GM19351 (cell line): ENCODE measurements at regions not wholly inside any gene's neighbourhood (a gene's known extent, or its start where the extent isn't known, plus 50 kb on each side); places are given as distances from the start of the nearest gene placed in this dataset.

Experiments
- ATAC-seq: cut with Tn5 transposase; IDR thresholded peaks from one replicate; pipeline ENCODE4 v1.9.1; 2021; ENCODE audit warnings: mild to moderate bottlenecking, moderate library complexity; ENCODE audit not compliant: unreplicated experiment

DNA sequence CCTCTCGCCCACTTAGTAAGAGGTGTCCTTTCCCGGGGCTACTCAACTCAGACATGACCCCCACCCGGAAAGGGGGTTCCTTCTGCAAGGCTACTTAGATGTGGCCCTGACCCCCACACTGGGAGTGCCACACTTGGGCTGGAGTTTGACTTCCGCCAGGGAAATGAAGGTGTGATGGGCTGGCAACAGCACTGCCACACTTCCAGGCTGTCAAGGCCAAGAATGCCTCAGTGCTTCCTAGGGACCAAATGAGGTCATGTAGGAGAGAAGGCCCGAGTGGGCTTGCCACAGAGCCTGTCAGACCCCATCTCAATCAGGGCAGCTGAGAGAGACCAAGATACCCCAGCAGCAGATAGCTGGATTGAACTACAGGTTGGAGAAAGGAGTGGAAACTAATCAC, 55.5 kb downstream of the DRD1 start:
- no peak for ATAC-seq

DNA sequence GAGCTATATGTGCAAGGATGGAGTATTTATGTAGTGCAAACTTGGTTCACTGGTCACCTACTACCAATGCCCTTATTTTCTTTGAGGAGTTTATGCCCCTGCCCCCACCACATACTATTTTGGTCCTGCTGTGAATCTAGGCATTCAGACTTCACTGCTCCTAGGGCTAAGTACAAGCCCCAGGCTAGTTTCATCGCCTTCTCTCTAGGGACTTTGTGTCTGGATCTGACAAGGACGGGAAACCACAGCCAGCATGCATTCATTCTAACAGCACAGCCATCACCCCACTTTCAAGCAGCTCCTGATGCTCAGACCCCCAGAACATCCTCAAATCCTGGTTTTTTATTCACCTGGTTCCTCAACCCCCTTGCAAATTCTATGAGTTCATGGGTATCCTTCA, 56.8 kb downstream of the DRD1 start:
- no peak for ATAC-seq

DNA sequence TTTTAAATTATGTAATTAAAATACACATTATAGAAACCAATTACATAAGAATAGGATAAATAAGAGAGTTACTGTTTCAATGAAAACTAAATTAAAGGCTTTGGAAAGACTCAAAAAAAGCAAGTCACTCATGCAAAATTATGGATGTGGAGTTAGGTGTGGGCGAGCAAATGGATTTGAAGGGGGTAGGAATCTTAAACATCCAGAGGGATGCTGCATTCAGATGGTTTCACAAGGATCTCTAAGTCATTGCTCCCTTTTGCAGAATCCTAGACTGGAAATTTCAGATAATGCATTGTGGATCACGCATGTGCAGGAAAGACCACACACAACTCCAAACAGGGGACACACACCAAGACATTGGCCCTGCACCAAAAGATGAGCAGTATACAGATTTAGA, 57.5 kb downstream of the DRD1 start:
- no peak for ATAC-seq

DNA sequence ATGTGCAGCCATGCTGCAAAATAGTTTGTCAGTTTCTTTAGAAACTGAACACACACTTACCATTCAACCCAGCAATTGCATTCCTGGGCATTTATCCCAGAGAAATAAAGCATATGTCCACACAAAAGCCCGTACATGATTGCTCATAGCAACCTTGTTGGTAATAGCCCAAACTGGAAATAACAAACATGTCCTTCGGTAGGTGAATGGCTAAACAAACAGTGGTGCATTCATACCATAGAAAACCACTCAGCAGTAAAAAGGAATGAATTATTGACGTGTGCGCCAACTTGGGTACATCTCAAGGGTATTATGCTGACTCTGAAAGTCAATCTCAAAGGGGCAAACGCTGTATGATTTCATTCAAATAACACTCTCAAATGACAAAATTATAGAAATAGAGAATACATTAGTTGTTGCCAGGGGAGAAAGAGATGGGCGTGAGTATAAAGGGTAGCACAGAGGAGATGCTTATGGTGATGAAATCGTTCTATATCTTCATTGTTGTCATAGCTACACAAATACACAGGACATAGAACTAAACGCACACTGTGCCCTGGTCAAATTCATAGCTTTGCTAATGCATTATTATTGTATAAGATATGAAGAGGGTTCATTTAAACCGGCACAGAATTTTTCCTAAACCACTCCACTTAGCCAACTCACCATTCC, 58.2 kb downstream of the DRD1 start:
- no peak for ATAC-seq

DNA sequence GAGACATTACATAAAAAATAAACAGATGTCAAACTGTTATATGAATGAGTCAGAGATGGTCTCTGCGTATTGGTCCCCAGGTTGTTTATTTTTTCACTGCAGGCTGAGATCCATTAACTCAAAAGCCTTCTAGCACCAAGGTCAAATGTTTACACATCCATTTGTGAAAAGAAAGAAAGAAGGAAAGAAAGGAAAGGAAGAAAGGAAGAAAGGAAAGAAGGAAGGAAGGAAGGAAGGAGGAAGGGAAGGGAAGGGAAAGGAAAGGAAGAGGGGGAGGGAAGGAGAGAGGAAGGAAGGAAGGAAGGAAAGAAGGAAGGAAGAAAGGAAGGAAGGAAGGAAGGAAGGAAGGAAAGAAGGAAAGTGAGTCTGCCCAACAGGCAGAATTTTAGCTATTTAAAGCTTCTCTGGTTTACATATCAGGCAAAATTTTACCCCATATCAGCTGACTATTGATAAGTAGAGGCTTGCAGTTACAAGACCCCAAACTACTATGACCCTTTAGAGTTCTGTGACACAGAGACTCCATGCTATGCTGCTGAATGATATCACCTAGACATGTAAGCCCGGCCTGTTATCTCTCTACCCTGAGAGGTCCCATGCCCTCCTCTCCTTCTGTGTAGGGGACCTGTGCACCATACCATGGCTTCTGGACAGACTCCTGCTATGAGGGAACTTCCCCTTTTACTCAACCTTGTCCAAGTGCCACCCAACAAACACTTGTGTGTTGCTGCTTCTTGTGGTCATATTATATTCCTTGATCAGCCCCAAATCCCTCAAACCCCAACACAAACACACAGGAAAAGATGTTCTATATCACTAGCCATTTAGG, 59.0 kb downstream of the DRD1 start:
- ATAC-seq = no peak

DNA sequence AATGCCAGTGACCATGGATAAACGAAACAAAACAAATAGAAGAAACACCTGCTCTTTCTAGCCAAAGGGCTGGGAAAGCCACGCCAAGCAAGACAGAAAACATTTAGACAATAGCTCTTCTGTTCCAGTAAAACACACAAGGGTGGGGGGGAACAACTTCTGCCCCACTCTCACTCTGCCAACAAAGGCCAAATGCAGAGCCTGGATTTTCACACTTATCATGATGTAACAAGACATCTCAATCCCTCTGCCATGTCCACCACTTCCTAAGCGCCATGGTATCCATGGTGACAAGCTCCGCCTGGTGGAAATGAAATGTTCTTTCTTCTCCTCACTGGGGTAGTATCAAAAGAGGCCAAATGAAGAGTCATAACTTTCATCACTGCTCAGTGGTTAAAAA, 60.6 kb downstream of the DRD1 start:
- no peak for ATAC-seq

DNA sequence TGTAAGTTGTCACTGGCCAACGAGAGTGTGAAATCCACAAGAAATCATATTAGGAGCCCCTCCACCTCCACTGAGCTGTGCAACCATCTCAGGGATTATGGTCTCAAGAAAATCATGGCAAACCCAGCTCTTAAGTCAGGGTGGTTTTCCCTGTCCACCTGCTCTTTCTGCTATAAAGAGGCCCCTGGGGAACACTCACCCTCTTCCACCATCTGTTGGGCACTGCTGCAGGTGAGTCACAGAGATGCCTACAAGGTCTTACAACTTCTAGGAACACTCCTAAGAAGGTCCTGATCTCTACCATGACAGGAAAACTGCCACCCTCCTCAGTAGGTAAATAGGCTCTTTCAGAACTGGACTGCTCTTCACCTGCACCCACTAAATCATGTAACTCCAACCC, 61.8 kb downstream of the DRD1 start:
- no peak for ATAC-seq

DNA sequence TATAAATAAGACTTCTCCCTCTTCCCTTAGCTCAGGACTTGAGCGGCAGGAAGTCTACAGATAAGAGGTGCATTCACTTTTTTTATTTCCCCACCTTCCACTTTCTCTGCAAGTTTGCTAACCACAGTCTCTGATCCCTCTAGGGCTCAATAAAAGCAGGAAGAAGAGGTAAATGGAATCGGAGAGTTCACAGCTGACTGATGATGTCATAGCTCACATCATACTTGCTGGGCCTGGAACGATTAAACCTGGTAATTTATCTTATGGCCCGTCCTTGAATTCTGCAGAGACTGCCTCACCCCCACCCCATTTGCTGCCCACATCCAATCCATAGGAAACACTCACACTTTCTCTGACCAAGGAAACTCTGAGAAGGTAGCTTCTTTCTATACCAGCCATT, 62.9 kb downstream of the DRD1 start:
- ATAC-seq = no peak

DNA sequence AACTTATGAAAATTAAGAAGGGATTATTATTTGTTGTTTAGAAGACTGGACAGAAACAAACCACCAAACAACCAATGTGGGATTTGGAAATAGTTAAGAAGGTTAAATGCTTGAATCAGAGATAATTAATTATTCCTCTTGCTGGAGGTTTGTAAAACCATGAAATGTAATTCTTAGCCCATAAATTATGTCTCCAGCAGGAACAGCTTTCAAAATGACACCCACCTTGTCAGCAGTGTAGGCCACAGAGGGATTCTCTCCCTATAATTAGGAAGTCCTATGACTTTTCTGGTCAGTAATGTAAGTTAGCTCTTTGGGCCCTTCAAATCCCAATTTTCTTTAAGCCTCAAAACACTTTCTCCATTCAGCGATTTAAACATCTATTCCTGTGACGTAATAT, 63.3 kb downstream of the DRD1 start:
- ATAC-seq = no peak

DNA sequence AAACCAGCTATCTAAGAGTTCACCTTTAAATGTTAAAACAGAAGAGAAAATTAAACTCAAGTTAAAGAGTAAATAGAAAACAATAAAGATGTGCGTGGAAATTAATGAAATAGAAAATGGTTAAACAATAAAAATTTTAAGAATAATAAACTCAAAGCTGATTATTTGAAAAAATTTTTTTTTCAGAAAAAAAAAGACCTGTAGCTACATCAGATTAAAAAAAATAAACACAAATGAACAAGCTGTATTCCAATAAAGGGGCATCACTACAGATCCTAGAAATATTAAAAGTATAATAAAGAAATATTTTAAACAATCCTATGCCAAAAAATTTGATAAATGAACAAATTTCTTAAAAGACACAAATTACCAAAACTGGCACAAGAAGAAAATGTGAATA, 64.1 kb downstream of the DRD1 start:
- no peak for ATAC-seq

DNA sequence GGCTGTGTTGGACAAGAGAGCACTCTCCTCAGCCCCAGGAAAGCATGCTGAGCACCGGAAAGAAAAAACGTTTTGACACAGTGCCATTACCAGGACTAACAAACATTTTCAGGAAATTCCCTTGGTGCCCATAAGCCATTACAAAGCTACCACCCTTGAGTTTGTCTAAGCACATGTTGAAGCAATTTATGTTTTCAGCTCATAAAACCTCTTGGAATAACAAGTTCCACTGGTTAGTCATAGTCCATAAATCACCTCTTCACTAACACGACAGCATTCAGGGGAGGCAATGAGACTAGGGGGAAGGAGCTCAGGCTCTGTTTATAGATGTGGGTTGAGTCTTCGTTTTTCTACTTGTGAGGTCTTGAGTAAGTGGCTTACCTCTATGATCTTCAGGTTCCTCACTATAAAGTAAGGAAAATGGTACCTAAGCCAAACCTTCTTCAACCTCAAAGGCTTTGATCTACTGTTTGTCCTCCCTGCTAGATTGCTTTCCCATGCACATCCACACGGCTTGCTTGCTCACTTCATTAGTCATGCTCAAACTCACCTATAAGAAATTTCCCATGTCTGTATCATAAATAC, 65.4 kb downstream of the DRD1 start:
- ATAC-seq = no peak

DNA sequence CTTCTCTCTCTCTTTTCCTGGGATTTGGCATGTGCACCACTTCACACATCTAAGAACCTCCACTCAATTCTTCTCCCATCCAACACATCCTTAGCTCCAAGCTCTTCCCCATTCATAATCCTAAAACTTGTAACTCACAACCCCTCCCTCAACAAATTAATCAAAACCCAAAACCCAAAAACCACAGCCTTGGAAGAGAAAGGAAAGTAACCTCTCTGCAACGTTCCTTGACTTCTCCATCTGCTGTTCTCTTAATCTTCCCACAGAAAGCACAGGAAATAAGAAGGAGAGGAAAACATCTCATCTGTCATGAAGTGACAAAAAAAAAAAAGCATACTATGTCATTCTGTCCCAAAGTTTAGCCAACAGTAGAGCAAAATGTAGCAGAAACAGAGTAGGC, 66.2 kb downstream of the DRD1 start:
- ATAC-seq = no peak

DNA sequence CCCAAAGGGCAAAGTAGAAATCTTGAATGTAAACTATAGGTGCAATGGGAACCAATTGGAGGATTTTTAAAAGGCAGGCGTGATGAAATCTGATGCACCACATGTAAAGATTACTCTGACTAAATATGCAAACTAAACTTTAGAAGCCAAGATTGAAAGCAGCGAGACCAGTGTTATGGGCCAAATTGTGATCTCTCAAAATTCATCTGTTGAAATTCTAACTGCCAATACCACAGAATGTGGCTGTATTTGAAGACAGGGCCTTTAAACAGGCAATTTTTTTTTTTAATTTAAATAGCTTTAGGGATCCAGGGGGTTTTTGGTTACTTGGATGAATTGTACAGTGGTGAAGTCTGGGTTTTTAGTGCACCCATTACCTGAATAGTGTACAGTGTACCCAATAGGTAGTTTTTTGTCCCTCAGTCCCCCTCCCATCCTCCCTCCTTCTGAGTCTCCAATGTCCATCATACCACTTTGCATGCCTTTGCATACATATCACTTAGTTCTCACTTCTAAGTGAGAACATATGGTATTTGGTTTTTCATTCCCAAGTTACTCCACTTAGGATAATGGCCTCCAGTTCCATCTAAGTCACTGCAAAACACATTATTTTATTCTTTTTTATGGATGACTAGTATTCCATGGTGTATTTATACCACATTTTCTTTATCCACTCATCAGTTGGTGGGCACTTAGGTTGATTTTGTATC, 69.7 kb downstream of the DRD1 start:
- no peak for ATAC-seq

DNA sequence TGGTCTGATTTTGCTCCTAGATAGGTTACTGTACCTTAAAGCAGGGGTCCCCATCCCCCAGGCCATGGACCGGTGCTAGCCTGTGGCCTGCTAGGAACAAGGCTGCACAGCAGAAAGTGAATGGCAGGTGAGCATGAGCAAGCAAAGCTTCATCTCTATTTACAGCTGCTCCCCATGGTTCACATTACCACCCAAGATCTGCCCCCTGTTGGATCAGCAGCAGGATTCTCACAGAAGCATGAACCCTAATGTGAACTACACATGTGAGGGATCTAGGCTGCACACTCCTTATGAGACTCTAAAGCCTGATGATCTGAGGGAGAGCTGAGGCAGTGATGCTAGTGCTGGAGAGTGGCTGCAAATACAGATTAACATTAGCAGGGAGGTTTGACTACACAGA, 78.1 kb downstream of the DRD1 start:
- no peak for ATAC-seq

DNA sequence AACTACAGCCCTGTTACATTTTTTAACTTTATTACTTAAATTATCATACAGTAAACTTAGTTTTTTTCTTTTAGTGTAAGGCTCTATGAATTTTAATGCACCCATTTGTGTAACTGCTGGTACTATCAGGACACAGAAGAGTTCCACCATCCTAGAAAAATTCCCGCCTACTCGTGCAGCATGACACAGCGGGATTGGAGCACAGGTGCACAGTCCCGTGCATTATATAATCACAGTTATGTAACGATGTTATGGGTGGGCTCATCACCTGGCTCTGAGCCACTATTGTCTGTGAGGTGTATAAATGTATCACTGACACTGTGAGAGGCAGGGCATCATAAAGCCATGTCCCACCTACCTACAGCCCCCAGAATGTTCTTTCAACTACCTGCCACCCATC, 80.7 kb downstream of the DRD1 start:
- ATAC-seq = no peak

DNA sequence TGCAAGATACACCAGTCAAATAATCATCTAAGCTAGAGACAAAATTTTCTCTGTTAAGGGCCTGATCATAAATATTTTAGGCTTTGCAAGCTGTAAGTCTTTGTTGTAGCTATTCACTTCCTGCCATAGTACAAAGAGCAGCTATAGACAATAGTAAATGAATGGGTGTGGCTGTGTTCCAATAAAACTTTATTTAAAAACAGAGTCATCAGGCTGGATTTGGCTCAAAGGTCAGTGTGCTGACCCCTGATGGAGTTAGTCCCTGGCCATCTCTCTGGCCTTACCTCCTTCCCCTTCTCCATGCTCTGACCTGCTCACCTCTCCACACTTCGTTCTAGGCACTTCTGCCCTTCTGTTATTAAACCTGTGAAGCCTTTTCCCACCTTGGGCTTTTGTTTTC, 86.0 kb downstream of the DRD1 start:
- no peak for ATAC-seq

DNA sequence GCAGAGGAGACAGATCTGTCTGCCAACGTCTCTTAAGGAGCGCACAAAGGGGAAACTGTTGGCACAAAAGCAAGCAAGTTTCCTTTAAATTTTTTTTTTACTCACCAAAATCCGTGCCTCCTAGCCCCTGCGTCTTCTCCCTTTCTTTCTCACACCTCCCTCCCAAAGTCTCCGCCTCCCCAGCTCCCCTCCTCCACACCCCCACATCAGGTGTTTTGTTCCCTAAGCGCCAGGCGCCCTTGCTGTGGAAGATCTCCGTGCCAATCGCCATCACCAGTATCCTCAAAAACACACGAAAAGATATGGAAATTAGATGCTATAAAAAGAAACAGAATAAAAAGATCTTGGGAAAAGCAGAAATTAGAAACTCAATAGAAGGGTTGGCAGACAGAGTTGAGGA, 87.6 kb downstream of the DRD1 start:
- no peak for ATAC-seq

DNA sequence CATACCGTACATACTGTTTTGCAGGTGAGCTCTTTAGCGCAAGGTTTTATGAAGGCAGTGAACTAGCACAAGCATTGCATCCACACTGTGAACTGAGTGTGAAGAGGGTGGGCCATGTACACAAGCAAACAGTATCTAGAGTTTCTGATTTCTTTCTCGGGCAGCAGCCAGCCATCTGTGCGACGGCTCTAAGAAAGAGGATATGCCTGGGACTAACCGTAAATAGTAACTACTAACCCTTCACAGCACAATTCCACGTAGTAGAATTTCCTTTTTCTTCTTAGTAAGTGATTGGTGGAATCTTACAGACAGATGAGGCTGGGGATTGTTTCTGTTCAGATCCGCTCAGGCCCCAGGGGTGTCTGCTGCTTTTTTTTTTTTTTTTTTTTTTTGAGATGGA, 89.0 kb downstream of the DRD1 start:
- ATAC-seq = no peak

DNA sequence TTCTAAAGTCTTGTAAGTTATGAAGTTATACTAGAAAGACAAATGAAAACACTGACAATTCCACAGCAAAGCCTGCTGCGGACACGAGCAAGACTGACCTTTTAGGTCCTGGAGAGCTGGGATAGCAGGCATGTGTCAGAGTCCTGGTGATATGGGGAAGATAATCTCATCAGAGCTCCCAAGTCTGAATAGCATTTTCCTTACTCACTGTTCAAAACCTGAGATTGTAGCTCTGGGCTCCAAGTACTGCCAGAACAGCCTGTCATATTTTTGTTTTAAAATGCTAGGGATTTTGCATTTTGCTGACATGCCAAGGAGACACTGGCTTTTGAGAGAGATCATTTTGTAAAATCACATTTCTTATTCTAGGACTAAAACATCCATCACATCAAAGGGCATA, 90.1 kb downstream of the DRD1 start:
- ATAC-seq = no peak

DNA sequence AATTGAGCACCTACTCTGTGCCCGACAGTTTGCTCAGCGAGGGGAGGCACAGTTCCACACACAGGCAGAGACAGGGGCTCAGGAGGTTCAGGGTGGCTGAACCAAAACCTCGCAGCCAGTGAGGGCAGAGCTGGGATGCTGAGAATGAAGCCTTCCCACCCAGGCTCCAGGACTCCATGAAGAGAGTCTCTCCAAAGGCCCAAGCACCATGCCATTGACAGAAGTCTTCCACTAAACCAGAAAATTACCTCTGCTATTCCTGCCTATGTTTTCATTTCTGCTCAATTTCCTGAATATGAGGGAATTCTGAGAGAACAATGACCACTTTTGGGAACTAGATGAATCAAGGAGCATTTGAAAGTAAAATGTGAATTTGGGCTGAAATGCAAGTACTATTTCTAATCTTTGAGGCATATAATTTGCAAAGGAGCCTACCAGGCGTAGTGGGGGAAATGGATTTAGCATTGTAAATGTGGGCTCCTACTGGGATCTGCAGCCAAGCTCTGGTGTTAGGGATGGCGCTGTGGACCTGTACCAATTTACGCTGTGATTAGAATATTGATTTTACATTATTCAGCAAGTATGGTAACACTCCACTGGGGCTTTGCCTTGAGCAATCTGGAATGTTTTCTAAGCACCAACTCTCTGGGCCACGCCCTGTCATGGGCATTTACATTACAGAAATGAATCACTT, 91.9 kb downstream of the DRD1 start:
- ATAC-seq = no peak

DNA sequence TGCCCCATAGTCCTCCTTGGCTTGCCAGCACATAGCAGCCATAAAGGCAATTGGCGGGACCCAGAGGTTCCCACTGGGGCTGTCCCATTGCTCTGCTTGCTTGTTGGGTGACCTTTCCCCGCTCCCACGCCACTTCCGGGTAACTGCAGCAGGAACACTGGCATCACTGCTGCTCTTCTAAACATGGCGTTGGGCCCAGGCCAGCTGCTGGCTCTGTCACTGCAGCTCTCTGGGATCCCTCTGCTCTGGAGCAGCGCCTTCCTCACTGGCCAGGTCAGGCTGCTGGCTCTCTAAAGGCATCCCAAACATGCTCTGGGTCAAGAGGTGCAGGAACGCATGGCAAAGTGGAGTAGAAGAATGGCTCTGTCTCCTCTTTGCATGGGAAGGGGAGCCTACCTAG, 92.9 kb downstream of the DRD1 start:
- no peak for ATAC-seq
